COR-L47 (cell line): ENCODE measurements at regions not wholly inside any gene's neighbourhood (a gene's known extent, or its start where the extent isn't known, plus 50 kb on each side); places are given as distances from the start of the nearest gene placed in this dataset.
"Not testable (repeated sequence)": the region's sequence is repeated elsewhere in the genome, so short reads cannot be mapped to it uniquely, and the experiment has no call there.

ENCODE experiments used
- DNase-seq: peaks from one replicate; lab custom pipeline; 2025; lab: John Stamatoyannopoulos, UW

DNA sequence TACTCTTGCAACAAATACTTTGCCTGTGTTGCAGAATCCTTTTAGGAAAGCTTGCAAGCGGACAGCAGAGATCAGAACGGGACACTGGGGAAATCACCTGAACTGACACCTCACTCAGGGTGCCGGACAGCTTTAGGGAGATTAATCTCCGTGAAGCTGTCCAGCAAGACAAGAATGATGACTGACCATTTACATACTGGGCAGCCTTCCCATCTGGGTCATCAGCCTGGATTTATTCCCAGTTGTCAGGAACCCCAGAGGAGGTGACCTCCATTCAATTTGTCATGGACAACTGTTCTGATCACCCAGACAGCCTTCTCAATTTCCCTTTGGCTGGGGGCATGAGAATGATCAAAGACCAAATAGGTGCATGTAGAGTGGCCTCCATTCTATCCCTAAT is 93.0 kb upstream of the EGFL6 start:
- no peak for DNase-seq

- no peak for DNase-seq
Measured at GRCh38 chrX:13474164-13474516, 95.3 kb upstream of the EGFL6 start.

GRCh38 chrX:13473442-13474163 is 95.8 kb upstream of the EGFL6 start:
- DNase-seq: no peak

DNA sequence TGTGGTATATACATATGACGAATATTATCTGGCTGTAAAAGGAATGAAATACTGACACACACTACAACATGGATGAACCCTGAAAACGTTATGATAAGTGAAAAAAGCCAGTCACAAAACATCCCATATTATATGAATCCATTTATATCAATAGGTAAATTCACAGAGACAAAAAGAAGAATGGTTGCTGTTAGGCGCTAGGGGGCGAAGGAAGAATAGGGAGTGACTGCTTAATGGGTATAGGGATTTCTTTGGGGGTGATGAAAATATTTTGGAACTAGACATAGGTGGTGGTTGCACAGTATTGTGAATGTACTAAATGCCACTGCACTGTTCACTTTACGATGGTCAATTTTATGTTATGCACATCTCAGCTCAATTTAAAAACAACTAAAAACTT is 96.4 kb upstream of the EGFL6 start:
- no peak for DNase-seq

DNA sequence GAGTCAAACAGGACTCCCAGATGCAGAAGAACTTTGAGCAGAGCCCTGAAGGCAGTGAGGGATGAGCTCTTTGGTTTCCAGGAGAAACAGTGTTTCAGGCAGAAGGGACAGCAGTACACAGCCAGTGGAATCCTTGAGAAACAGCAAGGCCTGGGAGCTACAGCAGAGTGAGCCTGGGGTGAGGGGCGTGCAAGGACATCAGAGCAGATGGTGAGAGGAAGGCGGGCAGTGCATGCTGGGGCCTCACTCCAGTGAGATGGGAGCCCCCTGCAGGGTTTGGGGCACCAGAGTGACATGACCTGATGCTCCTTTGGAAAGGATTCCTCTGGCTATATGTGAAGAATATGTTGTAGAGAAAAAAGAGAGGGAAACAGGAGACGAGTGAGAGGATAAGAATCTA is 98.1 kb upstream of the EGFL6 start:
- DNase-seq: no peak

GRCh38 chrX:13470685-13470977 is 98.8 kb upstream of the EGFL6 start:
- DNase-seq: no peak

DNA sequence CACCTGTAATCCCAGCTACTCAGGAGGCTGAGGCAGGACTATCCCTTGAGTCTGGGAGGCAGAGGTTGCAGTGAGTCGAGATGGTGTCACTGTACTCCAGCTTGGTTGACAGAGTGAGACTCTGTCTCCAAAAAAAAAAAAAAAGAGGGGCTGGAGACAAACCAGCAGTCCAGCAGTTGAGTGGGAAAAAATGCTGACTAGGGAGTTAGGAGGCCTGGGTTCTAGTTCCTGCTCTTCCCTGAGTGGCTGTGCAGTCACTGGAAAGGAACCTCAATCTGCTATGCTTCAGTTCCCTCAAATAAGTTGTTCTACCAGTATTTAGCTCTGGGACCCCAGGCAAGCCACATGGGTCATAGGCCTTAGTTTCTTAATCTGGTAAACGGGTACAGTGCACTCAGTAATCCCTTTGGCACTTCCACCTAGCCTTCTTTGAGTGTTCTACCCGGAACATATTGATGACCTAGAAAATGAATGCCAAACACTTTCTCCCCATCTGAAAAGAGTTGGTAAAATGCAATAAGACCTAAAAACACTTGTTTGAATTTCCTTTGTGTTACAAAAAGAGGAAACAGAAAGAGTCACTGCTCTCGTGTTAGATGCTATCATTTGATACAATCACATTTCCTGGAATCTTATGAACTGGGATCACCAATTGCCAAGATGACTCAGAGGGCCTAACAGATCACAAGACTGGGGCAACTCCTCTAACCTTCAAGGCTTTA is 99.3 kb upstream of the EGFL6 start:
- DNase-seq: no peak

GRCh38 chrX:13468096-13468495 is 101.3 kb upstream of the EGFL6 start:
- DNase-seq: no peak

DNA sequence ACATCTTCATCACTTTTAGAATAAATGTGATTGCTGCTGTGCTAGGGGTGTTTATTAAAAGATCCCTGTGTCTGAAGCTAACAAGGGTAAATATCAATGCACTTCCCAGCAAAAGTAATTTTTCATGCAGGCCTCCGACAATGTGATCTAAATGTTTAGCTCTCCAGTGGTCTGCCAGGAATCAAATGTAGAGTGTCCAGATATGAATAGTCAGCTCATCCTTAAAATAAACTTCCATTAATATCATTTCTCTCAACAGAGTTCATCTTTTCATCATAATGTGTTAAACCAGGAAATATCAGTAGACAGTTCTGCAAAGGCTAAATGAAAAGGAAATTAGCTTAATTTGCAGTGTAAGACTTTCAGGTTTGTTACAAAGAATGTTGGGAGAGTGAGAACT is 102.2 kb upstream of the EGFL6 start:
- DNase-seq: no peak

GRCh38 chrX:13464599-13465275 is 104.7 kb upstream of the EGFL6 start:
- DNase-seq: no peak

DNA sequence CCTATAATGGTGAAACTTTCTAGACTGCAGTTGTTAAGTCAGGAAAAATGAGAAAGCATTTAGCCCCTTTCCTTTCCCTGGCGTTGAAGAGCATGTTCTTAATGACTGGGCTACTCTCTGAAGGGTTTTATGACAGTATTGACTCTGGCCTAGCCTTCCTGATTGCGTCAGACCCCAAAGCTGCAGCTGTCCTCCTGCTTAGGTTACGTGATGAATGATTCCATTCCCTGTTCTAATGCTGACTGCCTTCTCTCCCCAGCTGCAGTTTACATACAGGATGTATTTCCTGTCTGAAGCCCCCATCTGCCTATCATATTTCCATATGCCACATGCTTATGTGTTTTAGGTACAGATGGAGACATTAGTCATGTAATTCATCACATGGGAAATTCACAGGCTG is 105.8 kb upstream of the EGFL6 start:
- DNase-seq: peak; percentile 6

DNA sequence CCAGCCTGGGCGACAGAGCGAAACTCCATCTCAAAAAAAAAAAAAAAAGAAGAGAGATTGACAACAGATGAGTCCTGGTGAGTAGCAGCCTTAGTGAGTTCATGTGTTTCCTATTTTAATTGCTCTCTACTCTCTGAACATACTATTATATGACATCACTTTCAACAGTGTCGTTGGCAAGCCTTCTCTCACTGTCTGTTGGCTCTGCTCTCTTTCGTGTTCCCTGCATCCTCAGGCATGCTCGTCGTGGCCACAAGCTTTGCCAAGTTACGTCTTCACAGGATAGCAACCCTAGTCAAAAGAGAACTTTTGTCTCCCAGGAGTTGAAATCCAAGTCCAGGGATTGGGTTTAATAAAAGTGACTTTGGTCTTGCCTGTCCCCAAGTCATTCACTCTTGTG is 117.1 kb upstream of the EGFL6 start:
- DNase-seq: no peak

DNA sequence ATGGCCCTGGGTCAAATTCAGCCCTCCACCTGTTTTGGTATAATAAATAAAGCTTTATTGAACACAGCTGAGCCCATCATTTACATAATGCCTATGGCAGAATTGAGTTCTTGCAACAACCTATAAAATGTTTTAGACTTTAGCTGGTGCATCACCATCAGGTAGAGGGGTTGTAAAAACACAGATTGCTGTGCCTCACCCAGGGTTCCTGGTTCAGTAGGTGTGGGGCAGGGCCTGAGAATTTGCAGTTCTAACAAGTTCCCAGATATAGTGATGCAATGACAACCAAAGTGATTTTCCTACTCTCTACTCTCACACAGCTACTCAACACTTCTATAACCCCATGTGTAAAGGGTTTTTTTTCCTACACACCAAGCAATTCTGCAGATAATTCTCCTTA is 120.0 kb upstream of the EGFL6 start:
- DNase-seq: no peak

GRCh38 chrX:13448941-13449340 is 120.5 kb upstream of the EGFL6 start:
- no peak for DNase-seq

DNA sequence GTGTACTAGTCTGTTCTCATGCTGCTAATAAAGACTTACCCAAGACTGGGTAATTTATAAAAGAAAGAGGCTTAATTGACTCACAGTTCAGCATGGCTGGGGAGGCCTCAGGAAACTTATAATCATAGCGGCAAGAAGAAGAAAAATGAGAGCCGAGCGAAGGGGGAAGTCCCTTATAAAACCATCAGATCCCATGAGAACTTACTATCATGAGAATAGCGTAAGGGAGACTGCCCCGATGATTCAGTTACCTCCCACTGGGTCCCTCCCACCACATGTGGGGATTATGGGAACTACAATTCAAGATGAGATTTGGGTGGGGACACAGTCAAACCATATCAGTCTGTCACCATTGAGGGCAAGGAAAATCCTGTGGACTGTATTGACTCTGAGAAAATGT is 121.8 kb upstream of the ATXN3L start:
- not testable (repeated sequence) for DNase-seq

DNA sequence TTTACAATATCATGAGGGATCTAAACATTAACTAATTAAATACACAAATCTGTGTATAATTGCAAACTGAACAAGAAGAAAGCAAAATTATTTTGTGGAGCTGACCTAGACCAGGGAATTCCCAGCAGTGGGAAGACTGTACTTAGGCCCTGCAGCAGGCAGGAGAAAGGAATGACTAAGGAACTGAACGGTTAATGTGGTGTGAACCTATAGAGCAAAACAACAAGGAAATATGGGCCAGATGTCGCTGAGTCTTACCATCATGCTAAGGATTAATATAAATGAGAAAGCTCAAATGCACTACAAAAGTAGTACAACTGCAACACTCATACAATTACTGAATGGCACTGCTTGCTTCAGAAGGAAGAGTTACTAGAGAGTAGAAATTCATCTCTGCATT is 120.3 kb upstream of the ATXN3L start:
- DNase-seq: no peak

DNA sequence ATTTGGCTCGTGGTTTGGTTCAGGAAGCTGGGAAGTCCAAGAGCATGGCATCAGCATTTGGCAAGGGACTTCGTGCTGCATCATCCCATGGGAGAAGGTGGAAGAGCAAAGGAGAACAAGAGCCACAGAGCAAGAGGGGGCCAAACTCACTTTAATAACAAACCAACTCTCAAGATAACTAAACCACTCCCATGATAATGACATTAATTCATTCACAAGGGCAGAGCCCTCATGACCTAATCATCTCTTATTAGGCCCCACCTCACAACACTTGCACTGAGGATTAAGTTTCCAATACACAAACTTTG is 113.4 kb upstream of the ATXN3L start:
- no peak for DNase-seq

- no peak for DNase-seq
Measured at GRCh38 chrX:13432414-13433297, 112.8 kb upstream of the ATXN3L start.

DNA sequence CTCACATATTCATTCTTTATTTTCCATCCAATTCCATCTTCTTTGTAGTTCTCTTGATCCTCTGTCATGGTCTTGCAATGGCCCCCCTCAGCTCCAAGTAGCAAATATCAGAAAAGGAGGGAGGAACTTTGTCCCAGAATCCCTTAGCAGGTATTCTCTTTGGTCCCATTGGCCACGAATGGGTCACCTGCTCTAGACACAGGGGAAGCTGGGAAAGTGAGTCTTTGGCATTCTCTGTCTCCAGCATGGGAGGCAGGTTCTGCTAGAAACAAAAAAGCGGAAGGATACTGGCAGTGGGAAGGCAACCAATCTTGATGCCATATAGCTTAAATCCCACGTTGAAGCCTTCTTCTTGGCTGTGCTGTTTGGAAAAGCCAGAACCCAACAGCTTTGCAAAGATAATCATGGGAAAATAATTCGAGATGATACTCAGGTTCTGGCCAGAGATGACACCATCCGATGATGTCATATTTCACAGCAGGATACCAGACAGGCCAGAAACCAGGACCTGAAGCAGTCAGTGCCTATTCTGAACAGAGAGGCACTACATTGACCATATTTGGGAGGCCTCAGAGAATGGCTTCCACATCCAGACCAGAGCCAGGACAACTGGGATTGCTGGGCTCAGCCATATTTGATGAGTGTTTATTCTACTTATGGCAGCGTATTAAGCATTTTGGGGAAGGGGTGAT is 110.4 kb upstream of the ATXN3L start:
- DNase-seq: no peak

DNA sequence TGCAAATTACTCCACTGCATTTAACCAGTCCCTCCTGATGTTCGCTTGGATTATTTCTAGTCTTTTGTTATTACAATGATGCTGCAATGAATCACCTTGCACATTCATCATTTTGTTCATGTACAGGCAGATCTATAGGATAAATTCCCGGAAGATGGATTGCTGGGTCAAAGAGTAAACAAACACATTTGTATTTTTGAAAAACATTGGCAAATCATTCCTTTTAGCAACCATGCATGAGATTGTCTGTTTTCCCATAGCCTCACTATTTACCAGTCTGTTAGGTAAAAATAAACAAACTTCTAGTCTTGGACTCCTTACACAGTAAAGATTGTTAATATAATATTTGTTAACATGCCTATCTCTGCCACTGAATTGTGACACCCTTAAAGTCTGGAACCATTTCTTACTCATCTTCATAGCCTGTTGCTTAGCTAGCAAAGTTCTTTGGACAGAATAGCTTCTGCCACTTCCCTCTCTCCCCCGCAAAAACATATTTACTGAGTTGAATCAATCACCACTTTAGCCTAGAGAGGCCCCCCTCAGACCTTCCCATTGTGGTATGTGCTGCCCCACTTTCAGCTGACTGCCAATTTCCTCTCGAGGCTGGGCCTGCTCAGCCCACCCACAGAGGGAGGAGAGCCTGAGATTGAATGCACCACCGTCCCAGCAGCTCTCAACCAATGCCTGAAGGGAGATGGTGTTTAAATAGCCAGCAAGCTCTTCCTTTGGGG is 108.4 kb upstream of the ATXN3L start:
- no peak for DNase-seq

DNA sequence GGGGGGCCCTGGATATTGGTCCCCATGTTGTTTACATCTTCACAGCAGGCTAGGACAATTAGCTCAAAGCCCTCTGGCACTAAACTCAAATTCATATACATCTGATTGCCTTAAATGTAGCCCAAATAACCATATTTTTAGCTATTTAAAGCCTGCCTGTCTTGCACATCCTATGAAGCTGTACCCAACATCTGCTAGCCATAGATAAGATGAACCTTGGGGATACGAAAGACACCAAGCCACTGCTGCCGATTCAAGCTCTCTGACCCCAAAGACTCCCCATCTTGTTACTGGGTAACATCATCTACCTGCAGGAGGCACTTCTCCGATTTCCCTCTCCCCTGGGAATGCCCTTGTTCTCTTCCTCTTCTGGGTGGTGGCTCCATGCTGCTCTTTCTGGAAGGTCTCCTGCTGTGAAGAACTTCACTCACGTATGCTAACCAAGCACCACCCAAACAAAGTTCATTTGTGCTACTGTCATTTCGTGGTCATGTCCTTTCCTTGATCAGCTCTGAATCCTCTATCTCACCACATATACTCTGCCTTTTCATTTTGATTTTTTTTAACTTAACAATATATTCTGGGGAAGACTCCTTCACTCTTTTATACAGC is 107.7 kb upstream of the ATXN3L start:
- no peak for DNase-seq
